ENCODE measurements at regions not wholly inside any gene's neighbourhood (a gene's known extent, or its start where the extent isn't known, plus 50 kb on each side); places are given as distances from the start of the nearest gene placed in this dataset.

DNA sequence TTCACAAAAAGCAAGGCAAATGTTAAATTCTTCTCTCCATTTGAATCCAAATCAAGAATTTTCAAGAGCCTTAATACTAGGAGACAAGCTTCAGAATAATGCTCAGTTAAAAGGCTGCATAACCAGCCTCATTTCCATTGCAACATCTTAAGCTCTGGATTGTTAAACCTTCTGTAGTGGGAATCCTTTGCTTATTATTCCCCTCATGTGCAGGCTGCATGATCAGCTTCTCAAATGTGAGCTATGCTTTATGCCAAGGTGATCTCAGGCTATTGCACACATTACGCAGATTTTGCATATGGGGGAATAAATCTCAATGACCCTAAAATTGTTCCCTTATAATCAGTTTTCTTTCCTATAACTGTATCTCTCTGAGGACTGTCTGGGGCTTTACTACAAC, 71.7 kb upstream of the CCDC196 start:
- DNase-seq (ENCODE audit: low spot score): no peak

DNA sequence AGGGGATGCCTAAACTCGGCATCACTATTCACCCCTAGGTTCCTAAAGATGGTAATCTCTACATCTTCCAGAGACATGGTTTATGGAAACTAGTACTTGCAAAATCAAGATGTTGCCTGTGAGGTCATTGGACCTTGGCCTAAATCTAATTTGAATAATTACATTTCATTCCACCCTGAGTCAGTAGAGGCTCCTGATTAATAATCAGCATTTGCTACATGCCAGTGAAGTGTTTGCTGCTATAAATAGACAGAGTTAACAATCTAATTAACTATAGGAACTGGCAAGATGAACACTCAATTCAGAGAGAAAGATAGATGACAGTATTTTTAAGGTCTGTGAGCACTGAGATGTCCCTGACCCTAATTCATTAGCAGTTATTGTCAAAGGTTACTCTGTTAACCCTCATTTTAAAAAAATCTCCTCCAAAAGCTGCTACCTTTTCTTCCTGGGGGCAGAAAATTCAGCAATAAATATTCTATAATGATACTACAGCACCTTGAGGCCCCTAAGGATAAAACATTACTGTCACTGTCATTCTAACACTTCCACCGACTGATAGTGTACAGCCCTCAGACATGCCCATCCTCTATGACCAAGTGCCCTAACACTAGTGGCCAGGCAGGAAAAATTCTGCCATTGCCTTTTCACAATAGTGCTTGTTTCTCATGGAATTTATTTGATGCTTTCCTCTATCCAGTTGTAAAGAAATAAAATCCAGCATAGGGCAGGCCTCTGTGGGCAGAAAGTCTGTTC, 65.7 kb upstream of the CCDC196 start:
- DNase-seq (ENCODE audit: low spot score): no peak

DNA sequence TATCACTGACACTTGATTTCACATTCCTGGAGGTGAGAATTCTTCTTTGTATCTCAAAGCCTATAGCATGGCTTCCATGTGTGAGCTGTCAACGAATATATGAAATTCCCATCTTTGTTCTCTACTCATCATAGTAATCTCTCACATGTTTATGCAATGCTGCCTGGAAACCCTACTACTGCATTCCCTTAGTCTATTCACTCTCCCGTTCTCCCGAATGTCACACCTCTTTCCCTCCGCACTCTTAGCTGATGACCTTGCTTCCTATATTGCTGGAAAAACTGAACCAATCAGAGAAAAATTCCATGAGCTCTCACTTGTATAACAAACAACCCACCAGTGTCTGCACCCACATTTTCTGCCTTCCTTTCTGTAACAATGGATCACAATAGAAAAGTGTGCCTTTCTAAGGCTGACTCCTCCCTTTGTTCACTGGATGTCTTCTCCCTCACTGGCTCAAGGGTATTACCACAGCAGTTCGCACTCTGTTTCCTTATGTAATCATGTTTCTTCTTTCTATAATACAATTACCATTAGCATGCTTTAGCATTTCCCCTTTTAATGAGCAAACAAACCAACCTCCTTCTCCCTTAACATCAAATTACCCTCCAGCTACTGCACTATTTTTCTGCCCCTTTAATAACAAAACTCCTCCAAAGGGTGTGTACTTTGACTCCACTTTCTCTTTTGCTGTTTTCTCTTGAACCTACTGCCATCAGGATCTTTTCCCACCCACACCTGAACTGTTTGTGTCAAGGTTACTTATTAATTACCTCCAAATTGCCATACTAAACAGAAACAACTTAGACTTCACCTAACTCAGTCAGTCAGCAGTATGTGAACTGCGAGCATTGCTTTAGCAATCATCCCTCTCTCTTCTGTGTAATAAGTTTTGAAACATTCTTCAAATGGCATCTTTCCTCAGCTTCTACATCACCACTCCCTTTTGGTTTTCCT, 63.9 kb upstream of the CCDC196 start:
- DNase-seq (ENCODE audit: low spot score): no peak

DNA sequence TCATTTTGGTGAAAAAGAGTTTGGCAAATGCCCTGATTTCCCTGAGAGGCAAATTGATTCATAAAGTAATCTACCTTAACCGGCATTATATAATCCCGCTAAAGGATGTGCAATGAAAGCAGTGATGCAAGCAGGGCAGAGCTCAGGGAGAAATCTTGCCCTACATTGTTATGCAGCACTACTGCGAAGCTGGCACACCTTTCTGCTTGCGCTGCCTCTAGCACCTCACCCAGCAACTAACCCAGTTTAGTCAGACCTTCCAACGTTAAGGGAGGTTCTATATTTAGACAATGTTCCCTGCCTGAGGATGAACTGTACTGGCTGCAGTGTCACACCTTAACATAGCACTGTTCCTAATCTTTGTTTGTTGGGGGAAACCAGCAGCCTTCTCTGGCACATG, 60.8 kb upstream of the CCDC196 start:
- DNase-seq (ENCODE audit: low spot score): no peak

DNA sequence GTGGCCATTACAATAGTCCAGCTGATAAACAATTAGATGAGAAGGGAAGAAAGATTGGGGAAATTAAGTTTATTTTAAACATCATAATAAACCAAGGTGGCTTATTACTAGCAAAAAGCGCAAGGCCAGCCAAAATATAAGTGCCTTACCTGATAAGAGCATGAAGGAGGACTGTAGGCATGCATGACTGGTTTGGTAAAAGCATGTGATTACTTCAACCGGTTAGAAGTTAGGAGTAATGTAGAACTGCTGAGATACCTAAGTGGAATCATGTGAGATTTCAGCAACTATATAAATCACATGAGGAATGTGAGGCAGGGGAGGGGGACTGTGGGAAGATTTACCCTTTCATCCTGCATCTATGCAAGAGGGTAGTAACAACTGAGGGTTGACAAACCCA, 59.7 kb upstream of the CCDC196 start:
- no peak for DNase-seq (ENCODE audit: low spot score)

DNA sequence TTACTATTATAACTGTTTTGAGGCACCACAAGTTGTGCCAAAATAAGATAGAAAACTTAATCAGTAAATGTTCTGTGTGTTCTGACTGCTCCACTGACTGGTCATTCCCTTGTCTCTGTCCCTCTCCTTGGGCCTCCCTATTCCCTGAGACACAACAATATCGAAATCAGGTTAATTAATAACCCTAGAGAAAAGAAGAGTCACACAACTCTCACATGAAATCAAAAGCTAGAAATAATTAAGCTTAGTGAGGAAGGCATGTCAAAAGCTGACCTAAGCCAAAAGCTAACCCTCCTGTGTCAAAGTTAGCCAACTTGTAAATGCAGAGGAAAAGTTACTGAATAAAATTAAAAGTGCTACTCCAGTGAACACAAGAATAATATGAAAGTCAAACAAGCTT, 53.8 kb upstream of the CCDC196 start:
- DNase-seq (ENCODE audit: low spot score): no peak

DNA sequence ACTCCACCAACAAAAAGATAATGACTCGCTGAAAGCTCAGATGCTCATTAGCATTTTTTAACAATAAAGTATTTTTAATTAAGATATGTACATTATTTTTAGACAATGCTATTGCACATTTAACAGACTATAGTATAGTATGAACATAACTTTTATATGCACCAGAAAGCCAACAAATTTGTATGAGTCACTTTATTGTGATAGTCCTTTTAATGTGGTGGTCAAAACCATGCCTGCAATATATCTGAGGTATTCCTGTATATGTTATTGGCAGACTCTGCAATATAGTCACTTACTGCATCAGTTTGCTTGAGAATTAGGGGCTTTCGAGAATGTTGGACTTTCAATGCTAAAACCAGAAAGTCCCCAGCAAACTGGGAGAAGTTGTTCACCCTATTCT, 51.7 kb upstream of the CCDC196 start:
- DNase-seq (ENCODE audit: low spot score): no peak

DNA sequence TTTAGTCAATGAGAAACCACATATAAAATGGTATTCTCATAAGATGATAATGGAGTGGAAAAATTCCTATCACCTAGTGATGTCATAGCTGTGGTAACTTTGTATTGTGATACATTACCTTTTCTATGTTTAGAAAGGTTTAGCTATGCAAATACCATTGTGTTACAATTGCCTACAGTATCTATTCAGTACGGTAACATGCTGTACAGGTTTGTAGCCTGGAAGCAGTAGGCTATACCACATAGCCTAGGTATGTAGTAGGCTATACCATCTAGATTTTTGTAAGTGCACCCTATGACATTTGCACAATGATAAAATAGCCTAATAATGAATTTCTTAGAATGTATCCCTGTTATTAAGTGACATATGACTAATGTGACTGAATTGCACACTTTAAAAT, 50.5 kb upstream of the CCDC196 start:
- DNase-seq (ENCODE audit: low spot score): no peak

All from RKO (cell line).